ENCODE measurements at regions not wholly inside any gene's neighbourhood (a gene's known extent, or its start where the extent isn't known, plus 50 kb on each side); places are given as distances from the start of the nearest gene placed in this dataset.

DNA sequence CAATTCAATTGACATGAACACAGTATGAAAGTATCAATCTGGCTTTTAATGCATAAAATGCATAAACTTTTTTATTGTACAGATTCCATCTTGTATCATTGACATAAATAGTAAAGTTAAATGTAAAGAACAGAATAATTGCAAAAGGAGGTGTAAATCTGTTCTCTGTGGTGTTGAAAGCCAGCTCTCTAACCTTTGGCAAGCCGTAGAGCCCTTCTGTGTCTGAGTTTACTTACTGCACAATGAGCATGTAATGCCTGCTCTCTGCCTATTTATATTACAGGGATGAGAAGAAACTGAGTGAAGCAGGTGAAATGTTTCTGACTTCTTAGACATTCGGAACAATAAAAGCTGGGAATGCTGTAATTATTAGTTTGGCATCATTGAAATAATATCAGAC is 389.3 kb upstream of the EPHA5 start:
- no peak overlapping the region for H2AFZ ChIP-seq (ENCODE audit: low read depth)
- POLR2A ChIA-PET, result no interaction called here
- no peaks in the 10 kb centered on the region for H3K9me2 ChIP-seq
- no peaks in the 10 kb centered on the region for H3K4me1 ChIP-seq (ENCODE audit: control insufficient read depth in 1 of 2, insufficient read depth in 2 of 2, low read depth in 1 of 2, low read length in 1 of 2)
- H3K79me2 ChIP-seq (ENCODE audit: insufficient read depth), result no peaks in the 10 kb centered on the region
- CTCF ChIA-PET, result no interaction called here
- H3K27me3 ChIP-seq (ENCODE audit: insufficient read depth), result no peaks in the 10 kb centered on the region
- no peaks in the 10 kb centered on the region for H3K36me3 ChIP-seq (replicated peaks in 1 of 2; ENCODE audit: control insufficient read depth in 1 of 2, insufficient read depth in 2 of 2, low read length in 1 of 2)
- DNase-seq, result no peak
- no peaks in the 10 kb centered on the region for H3K9me3 ChIP-seq
- 14% methylated on average over 2 of the region's 2 CpGs for WGBS (ENCODE audit: low lambda C conversion rate)
- no peak overlapping the region for H3K27ac ChIP-seq (ENCODE audit: low read depth in 2 of 2, low read length in 1 of 2)
- H4K20me1 ChIP-seq (ENCODE audit: insufficient read depth), result no peaks in the 10 kb centered on the region
- no peak overlapping the region for H3K4me2 ChIP-seq
- no peak overlapping the region for H3K4me3 ChIP-seq (ENCODE audit: low read depth in 2 of 2, low read length in 1 of 2)
- no peak overlapping the region for H3K9ac ChIP-seq
- TF ChIP-seq NFIC (IDR thresholded peaks at IDR 0.05; ENCODE audit: borderline replicate concordance) (no peak), FOXM1 (IDR thresholded peaks at IDR 0.05; ENCODE audit: low read depth) (no peak), NRF1 (IDR thresholded peaks at IDR 0.05; ENCODE audit: low read depth, low read length) (no peak), SMC3 (IDR thresholded peaks at IDR 0.05; ENCODE audit: low read depth, low read length) (no peak), GATA2 (CRISPR knock-in tag; IDR thresholded peaks at IDR 0.05) (no peak), YY1 (IDR thresholded peaks at IDR 0.05; ENCODE audit: low read depth) (no peak), RXRA (IDR thresholded peaks at IDR 0.05; ENCODE audit: borderline replicate concordance, low read depth) (no peak), REST (IDR thresholded peaks at IDR 0.05; ENCODE audit: low read depth, low read length) (no peak), JUND (IDR thresholded peaks at IDR 0.05) (no peak), RAD21 (IDR thresholded peaks at IDR 0.05; ENCODE audit: low read length) (no peak), EZH2phosphoT487 (IDR thresholded peaks at IDR 0.05; ENCODE audit: borderline replicate concordance, low read depth) (no peak), TAF1 (IDR thresholded peaks at IDR 0.05; ENCODE audit: borderline replicate concordance, low read depth, low read length) (no peak), TCF12 (IDR thresholded peaks at IDR 0.05) (no peak)
- TF ChIP-seq, protein P1, sequence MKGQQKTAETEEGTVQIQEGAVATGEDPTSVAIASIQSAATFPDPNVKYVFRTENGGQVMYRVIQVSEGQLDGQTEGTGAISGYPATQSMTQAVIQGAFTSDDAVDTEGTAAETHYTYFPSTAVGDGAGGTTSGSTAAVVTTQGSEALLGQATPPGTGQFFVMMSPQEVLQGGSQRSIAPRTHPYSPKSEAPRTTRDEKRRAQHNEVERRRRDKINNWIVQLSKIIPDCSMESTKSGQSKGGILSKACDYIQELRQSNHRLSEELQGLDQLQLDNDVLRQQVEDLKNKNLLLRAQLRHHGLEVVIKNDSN (IDR thresholded peaks at IDR 0.05; ENCODE audit: borderline replicate concordance, low read depth), result no peak
- TF ChIP-seq, protein P2, sequence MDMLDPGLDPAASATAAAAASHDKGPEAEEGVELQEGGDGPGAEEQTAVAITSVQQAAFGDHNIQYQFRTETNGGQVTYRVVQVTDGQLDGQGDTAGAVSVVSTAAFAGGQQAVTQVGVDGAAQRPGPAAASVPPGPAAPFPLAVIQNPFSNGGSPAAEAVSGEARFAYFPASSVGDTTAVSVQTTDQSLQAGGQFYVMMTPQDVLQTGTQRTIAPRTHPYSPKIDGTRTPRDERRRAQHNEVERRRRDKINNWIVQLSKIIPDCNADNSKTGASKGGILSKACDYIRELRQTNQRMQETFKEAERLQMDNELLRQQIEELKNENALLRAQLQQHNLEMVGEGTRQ (IDR thresholded peaks at IDR 0.05; ENCODE audit: borderline replicate concordance, low read depth, low read length), result no peak
- TF ChIP-seq, protein P3, sequence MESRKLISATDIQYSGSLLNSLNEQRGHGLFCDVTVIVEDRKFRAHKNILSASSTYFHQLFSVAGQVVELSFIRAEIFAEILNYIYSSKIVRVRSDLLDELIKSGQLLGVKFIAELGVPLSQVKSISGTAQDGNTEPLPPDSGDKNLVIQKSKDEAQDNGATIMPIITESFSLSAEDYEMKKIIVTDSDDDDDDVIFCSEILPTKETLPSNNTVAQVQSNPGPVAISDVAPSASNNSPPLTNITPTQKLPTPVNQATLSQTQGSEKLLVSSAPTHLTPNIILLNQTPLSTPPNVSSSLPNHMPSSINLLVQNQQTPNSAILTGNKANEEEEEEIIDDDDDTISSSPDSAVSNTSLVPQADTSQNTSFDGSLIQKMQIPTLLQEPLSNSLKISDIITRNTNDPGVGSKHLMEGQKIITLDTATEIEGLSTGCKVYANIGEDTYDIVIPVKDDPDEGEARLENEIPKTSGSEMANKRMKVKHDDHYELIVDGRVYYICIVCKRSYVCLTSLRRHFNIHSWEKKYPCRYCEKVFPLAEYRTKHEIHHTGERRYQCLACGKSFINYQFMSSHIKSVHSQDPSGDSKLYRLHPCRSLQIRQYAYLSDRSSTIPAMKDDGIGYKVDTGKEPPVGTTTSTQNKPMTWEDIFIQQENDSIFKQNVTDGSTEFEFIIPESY (IDR thresholded peaks at IDR 0.05; ENCODE audit: borderline replicate concordance, low read depth), result no peak
- H3F3A ChIP-seq (replicated peaks; ENCODE audit: insufficient read depth), result no peaks in the 10 kb centered on the region

Measured in SK-N-SH (cell line).